D721Med (cell line): ENCODE measurements at regions not wholly inside any gene's neighbourhood (a gene's known extent, or its start where the extent isn't known, plus 50 kb on each side); places are given as distances from the start of the nearest gene placed in this dataset.

ENCODE experiments used
- DNase-seq: peaks from one replicate; pipeline ENCODE4 v3.0.0; 2011; ENCODE audit warnings: low spot score; ENCODE audit not compliant: insufficient read length
- FAIRE-seq: peaks from 2 replicates; lab custom pipeline; 2011; peaks lifted over from hg19 to GRCh38; lab: Jason Lieb, UNC
- TF ChIP-seq, protein P1 (sequence below): IDR thresholded peaks from 2 replicates; pipeline ENCODE4 v1.5.1; 2012; ENCODE audit warnings: mild to moderate bottlenecking, control low read depth; ENCODE audit not compliant: insufficient read depth; ENCODE audit errors: missing control alignments

- no peak for FAIRE-seq
- TF ChIP-seq, protein P1, sequence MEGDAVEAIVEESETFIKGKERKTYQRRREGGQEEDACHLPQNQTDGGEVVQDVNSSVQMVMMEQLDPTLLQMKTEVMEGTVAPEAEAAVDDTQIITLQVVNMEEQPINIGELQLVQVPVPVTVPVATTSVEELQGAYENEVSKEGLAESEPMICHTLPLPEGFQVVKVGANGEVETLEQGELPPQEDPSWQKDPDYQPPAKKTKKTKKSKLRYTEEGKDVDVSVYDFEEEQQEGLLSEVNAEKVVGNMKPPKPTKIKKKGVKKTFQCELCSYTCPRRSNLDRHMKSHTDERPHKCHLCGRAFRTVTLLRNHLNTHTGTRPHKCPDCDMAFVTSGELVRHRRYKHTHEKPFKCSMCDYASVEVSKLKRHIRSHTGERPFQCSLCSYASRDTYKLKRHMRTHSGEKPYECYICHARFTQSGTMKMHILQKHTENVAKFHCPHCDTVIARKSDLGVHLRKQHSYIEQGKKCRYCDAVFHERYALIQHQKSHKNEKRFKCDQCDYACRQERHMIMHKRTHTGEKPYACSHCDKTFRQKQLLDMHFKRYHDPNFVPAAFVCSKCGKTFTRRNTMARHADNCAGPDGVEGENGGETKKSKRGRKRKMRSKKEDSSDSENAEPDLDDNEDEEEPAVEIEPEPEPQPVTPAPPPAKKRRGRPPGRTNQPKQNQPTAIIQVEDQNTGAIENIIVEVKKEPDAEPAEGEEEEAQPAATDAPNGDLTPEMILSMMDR = no peak
- no peak for DNase-seq
These were observed 50.6 kb upstream of the FAM204A start for GRCh38 chr10:118392761-118393160.
